ENCODE measurements at regions not wholly inside any gene's neighbourhood (a gene's known extent, or its start where the extent isn't known, plus 50 kb on each side); places are given as distances from the start of the nearest gene placed in this dataset.
"Not testable (repeated sequence)": the region's sequence is repeated elsewhere in the genome, so short reads cannot be mapped to it uniquely, and the experiment has no call there.

DNA sequence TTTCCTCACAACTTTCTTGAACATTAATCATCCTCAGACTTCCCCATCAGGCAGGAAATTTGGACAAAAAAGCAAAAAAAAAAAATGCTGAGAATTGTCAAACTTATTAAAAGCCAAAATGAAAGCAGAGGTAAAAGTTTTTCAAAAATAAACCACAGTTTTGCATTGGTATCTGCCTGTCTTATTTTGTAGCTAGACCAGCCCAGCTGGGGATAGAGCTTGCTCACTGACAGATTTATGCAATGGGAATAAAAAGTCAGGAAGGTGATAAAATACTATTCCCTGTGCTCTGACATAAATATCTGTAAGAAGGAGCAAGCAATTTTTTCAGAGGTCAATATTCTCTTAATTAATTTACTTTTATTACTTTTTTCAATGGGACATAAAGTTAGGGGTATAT is 1006.7 kb upstream of the ALCAM start:
- no peak for DNase-seq (ENCODE audit: low read depth in 3 of 3)

DNA sequence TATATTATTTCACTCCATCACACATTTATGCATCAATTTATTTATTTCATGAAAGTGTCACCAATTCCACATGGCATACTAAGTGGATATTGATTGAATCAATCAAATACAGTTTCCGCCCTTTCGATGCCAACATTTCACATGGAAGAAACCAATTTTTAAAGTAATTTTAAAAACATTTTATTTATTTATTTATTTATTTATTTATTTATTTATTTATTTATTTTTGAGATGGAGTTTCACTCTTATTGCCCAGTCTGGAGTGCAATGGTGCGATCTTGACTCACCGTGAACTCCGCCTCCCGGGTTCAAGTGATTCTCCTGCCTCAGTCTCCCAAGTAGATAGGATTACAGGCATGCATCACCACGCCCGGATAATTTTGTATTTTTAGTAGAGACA is 1005.0 kb upstream of the ALCAM start:
- not testable (repeated sequence) for DNase-seq (ENCODE audit: low read depth in 3 of 3)

DNA sequence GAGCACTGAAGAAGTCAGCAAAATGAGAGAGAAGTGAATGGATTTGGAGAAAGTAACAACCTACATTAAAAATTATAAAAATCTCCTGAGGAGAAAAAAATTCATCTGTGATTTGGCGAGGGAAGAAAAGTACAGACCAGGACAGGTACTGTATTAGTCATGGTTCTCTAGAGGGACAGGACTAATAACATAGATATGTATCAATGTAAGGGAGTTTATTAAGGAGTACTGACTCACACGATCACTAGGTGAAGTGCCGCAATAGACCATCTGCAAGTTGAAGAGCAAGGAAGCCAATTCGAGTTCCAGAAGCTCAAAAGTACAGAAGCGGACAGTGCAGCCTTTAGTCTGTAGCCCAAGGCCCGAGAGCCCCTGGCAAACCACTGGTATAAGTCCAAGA is 1004.4 kb upstream of the ALCAM start:
- DNase-seq (ENCODE audit: low read depth in 3 of 3) = no peak

DNA sequence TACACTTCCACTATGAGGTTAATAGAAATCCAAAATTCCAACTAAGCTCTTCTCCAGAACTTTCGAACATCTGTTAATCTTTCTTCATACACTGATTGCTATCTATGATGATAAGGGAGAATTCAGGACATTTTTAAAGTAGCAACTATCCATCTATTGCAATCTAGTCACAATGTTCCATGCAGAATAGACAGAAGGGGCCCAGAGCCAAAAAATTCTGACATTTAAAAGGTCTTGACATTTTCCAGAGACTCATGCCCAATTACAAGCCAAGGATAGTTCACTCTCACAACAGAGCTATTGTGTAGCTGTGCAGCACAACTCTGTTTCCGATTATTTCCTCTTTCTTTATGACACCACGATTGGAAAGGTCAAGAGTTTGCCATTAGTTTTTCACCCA is 999.7 kb upstream of the ALCAM start:
- DNase-seq (ENCODE audit: low read depth in 3 of 3) = no peak

DNA sequence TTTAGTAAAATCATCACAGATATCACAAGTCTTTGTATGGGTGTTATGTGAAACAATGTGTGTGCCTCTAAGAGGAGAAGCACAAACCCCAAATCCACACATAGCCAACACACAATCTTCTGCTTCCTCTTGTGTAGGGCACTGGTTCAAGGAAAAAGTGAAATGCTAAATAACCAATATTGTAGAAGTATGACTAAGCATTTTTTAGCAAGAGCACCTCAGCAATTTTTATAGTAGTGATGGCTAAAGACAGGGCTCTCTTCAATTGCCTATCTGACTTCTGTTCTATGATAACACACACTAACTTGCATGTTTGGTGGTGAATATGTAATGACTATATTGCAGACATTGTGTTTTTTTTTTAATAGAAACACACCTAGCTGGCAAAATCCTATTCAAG is 997.9 kb upstream of the ALCAM start:
- DNase-seq (ENCODE audit: low read depth in 3 of 3) = no peak

DNA sequence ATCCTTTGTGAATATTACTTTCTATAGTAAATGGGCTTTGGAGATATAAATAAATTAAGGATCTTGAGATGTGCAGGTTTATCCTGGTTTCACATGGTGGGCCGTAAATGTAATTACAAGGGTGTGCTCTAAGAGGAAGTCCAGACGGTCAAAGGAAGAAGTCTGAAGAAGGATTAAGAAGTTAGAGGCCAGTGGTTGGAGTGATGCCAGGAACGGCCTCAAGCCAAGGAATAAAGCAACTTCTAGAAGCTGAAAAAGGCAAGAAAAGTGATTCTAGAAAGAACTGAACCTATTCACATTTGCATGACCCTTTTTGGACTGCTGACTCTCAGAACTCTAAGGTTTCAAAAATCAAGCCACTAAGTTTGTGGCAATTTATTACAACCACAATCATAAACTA is 981.3 kb upstream of the ALCAM start:
- DNase-seq (ENCODE audit: low read depth in 3 of 3) = no peak

DNA sequence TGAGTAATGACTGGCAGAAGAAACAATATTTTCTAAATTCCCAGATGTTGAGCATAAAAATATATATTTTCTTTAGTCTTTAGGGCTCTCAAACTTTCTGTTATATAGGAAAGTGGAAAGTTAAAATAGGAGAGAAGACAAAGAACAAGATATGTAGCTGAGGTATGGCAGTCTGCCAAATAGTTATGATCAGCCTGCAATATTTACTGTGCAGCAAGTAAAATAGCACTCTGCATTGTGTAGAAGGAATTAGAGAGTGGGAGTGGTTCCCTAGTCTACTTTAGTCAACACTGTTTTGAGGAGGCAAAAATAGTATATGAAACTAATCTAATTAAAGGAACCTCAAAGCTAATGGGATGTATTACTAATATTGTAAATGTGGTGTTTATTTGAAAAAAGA is 978.1 kb upstream of the ALCAM start:
- DNase-seq (ENCODE audit: low read depth in 3 of 3) = no peak

DNA sequence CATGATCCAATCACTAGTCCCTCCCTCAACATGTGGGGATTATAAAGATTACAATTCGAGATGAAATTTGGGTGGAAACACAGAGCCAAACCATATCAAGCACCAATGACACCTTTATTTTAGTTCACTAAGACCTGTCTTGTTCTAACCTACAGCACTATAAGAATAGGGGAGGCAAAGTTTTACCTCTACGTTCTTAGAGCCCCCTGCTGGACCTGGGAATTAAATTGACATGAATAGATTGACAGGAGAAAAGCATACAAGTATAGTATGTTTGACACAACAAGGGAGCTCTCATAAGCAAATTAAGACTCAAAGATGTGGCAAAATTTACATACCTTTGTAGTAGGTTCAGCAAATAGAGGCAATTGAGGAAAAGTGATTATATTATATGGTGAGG is 974.4 kb upstream of the ALCAM start:
- DNase-seq (ENCODE audit: low read depth in 3 of 3) = no peak

DNA sequence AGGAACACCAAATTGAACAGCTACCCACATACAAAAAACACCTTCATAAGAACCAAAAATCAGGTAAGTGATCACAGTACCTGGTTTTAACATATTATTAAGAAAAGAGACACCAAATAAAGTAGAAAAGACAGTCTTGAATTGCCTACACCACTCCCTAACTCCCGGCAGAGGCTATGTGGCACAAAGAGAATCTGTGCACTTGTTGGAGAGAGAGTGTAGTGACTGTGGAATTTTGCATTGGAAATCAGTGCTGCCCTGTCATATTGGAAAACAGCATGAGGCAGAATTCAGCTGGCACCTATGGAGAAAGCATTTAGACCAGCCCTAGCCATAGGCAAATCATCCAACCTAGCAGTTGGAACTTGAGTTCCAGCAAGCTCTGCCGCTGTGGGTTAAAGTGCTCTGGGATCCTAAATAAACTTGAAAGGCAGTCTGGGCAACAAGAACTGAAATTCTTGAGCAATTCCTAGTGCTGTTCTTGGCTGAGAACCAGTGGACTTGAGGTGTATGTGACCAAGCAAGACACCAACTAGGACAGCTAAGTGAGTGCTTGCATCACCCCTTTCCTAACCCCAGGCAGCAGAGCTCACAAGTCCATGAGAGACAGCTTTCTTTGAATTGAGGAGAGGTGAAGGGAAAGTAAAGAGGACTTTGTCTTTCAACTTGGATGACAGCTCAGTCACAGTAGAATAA is 969.6 kb upstream of the ALCAM start:
- DNase-seq (ENCODE audit: low read depth in 3 of 3) = no peak

DNA sequence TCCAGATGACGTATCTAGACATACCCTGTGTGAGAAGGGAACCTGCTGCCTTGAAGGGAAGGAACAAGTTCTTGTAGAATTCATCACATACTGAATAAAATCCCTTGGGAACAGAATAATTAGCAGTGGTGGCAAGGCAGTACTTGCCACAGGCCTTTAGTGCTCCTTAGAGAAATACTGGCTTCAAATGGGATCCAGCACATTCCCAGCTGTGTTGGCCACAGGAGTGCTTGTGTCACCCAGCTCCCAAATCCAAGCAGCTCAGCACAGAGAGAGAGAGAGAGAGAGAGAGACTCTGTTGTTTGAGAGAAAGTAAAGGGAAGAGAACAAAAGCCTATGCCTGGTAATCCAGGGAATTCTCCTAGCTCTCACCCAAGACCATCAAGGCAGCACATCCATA is 969.0 kb upstream of the ALCAM start:
- no peak for DNase-seq (ENCODE audit: low read depth in 3 of 3)

DNA sequence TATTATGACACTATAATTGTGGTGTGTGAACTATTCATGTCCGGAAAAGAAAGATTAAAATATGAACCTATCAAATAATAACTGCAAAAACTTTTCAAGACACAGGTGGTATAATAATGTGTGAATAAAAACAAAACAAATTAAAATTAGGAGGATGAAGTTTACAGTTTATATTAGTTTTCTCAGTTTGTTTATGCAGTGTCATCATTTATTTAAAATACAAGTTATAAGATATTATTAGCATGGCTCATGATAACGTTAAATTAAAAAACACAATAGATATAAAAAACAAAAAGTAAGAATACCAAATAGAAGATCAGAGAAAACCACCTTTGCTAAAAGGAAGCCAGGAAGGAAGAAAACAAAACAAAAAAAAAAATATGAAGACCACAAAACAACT is 963.8 kb upstream of the ALCAM start:
- no peak for DNase-seq (ENCODE audit: low read depth in 3 of 3)

DNA sequence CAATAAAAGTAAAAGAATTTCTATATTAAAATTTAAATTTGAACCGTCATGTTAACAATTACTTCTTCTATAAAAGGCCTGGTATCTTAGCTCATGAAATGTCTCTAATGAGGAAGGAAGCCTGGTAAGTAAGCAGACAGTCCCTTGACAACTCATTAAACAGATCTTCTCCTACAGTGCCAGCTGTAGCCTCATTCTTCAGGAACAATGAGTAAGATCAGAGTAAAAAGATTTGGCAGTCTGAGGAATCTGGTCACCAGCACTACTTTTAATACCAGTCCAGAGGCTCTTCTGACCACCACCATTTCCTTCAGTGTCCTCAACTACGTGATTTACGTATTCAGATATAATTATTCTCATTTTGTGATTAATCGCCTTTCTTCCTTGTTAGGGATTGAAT is 955.0 kb upstream of the ALCAM start:
- DNase-seq (ENCODE audit: low read depth in 3 of 3) = no peak

DNA sequence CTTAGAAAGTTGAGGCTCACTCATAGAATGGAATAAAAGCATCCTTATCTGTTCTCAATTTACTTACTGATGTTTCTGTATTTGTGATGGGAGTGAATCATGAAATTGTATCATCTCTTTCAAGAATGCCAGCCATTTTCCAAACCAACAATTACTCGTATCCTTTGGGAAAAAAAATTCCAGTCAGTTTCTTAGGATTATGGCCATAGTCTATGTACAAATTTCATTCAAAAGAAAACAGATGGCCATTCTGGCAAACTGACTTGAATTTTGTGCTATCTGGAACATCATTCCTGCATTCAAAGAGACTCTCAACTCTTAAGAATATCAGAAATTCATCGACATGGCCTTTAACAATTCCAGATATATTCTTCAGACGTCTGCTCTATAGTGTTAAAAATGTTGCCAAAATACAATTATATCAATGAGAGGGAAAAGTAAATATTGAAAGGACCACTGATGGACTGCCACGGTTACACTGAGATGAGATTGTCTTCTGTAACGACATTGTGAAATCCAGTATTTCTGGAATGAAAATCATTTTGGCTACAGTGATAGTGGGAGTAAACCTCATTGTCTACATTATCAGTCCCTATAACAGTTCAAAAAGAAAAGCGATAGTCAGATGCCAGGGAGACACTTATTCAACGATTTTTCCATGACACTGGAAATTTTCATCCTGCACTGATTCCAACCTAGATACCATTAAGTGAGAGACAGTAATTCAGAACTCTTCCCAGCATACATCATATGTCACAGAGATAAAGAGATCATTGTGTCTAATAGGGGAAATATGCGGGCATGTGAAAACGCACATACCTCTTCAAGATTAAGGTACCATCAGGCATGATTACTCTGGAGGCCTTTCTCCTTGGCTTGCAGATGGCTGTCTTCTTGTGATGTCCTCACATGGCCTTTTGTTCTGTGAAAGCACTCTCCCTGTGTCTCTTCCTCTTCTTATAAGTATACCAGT is 953.8 kb upstream of the ALCAM start:
- no peak for DNase-seq (ENCODE audit: low read depth in 3 of 3)

DNA sequence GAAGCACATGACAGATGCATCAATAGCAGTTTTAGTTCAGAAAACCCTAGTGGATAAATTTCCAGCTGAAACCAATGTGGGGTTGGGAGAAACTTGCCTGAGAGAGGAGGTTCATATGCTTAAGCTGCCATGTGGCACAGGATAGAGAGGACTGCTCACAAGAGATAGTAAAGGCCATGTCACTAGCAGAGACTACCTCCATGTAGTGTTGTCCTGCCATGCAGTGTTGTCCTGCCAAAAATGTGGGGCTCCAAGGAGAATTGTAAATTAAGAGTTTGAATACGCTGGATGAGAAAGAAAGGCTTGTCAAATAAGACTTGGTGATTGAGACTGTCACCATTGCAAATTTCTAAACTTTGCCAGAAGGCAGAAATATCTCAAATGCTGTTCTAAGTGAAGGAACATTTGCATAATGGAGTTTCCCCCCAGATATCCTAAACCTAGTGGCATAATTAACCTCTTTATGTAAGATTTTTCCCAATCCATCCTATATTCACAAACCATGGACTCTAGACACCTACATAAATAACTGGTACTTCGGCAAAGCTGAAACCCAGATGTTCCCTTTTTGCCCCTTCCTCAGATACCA is 938.3 kb upstream of the ALCAM start:
- DNase-seq (ENCODE audit: low read depth in 3 of 3) = no peak

DNA sequence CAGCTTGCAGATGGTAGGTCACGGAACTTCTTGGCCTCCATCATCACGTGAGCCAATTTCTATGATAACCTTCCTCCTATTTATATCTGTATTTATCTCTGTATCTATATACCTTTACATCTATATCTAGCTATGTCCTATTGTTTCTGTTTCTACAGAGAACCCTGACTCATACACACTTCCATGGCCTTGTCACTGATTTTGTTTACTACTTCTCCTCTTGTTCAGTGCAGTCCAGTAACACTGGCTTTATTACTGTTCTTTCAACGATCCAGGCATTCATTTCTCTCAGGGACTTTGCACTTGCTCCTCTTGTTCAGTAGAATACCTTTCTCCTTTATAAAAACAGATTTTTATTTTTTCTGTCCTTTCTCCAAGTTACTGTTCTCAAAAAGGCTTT is 937.0 kb upstream of the ALCAM start:
- no peak for DNase-seq (ENCODE audit: low read depth in 3 of 3)

DNA sequence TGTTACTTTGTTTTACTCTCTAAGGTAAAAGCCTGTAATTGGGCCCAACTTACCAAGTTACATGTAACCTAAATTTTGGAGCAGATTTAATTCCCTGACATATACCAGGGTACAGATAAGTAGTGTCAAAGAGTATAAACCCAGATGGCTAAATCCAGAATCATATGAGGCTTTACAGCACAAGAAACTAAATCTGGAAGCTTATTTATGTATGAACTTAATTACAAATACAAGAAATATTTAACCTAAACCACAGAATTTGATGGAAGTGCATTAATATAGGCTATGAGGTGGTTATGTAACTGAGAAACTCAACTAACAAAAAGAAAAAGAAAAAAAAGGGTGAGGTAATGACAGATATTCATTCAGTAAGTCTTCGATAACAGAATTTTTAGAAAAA is 930.2 kb upstream of the ALCAM start:
- DNase-seq (ENCODE audit: low read depth in 3 of 3) = no peak

DNA sequence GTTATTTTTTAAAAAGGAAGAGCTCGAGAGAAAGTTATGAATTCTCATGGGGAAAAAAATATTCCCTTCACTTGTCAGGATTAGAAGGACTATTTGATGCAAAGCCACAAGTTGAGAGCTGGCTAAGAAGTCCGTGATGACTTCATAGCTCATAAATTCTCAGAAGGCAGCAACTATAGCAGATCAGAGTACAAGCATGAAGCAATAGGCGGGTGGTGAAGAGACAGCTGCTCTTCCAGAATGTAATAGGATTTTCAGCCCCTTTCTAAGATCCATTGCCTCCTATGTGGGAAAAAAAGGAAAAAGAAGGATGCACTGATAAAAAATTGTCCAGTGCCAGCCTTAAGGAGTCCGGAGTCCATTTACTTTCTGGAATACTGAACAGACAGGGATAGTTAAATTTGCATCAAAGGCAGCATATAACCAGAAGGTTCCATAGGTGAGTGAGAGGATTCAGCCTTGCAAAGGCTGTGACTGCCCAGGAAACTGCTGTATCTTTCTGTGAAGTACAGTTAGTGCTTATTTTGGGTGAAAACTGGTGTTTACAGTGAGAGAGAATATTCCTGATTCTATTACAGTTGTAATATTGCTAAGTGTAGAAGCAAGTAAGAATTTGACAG is 929.5 kb upstream of the ALCAM start:
- no peak for DNase-seq (ENCODE audit: low read depth in 3 of 3)

DNA sequence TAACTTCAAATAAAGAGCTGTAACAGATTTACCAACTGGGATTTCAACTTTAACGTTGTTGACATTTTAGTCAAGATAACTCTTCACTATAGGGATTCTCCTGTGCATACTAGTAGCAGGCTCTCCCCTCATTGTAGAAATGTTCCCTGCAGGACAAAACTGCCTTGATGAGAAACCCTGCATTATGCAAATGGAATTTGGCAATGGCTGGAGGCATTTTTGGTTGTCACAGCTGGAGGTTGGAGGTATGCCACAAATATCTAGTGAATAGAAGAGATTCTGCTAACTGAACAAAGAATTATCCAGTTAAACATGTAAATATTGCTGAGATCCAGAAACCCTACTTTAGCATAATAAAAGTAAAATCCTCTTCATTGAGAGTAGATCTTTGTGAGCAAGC is 928.8 kb upstream of the ALCAM start:
- no peak for DNase-seq (ENCODE audit: low read depth in 3 of 3)

DNA sequence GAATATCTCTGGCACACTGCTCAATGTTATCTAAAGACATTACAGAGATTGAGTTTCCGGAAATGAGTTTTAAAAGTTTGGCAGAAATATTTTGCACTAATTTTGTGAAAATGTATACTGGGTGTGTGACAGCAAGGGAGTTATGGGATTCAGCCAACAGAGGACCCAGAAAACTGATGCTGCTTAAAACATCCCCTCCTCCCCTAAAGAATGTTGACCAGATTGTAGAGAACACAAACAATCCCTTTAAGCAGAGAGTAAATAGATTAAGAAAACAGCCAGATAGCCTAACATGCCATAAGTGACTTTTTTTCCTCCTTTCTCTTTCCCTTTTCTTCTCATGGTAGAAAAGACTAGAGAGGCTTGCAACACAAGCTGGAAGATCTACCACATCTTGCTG is 928.0 kb upstream of the ALCAM start:
- DNase-seq (ENCODE audit: low read depth in 3 of 3) = no peak

DNA sequence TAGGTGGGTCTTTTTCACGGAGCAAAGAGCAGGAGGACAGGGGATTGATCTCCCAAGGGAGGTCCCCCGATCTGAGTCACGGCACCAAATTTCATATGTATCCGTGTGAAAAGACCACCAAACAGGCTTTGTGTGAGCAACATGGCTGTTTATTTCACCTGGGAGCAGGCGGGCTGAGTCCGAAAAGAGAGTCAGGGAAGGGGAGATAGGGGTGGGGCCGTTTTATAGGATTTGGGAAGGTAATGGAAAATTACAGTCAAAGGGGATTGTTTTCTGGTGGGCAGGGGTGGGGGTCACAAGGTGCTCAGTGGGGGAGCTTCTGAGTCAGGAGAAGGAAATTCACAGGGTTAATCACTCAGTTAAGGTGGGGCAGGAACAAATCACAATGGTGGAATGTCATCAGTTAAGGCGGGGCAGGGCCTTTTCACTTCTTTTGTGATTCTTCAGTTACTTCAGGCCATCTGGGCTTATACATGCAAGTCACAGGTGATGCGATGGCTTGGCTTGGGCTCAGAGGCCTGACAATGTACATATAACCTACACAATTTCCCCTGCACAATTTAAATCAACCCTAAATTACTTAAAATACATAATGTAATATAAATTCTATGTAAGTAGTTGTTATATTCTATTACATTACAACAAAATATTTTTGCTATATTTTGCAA is 921.3 kb upstream of the ALCAM start:
- DNase-seq (ENCODE audit: low read depth in 3 of 3) = not testable (repeated sequence)

DNA sequence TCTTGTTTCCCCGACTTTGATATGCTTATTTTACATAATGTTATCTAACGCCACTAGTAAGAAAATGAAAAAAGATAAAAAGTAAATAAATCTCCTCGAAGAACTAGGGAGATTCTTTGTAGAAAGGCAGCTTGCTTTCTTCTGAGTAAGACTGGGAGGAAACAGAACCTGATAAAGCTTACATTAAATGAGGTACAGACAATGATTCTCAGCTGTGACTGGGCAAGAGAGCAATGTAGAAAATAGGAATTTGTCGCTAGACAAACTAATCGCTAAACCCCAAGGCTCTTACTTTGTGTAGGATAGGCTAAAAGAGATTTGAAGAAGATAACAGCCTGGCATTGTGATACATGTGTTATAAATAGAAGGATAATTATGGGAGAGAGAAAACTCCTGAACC is 919.0 kb upstream of the ALCAM start:
- DNase-seq (ENCODE audit: low read depth in 3 of 3) = no peak

DNA sequence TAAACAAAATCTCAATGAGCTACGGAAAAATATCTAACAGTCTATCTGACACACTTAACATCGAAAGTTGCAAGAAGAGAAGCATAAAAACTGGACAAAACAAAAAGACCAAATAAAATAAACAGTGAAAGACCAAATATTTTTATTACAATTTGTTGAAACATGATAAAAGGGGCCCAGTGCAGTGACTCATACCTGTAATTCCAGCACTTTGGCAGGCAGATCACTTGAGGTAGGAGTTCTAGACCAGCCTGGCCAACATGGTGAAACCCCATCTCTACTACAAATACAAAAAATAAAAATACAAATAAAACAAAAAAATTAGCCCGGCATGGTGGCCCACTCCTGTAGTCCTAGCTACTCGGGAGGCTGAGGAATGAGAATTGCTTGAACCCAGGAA is 914.0 kb upstream of the ALCAM start:
- DNase-seq (ENCODE audit: low read depth in 3 of 3) = no peak

All from stimulated activated CD4-positive, alpha-beta T cell treated with anti-CD3 and anti-CD28 coated beads, TNF-alpha, amount 100 ng/mL, for 48 hours (primary cell).